ENCODE measurements at regions not wholly inside any gene's neighbourhood (a gene's known extent, or its start where the extent isn't known, plus 50 kb on each side); places are given as distances from the start of the nearest gene placed in this dataset.

DNA sequence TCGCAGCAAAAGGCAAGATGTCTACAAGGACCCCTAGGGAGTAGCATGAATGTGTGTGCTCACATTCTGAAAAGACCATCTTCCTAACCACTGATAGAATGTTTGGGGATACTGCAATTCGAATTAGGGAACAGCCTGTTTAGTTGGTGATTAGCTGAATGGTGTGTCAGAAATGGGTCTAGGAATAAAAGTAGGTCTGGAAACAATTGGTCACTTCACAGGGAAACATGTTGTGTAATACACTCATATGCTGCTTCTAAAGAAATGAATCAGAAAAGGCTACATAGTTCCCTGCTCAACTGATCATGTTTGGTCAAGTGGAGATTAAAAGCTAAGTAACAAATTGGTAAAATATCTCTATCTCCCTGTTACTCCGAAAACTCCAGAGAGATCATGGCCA is 2362.4 kb upstream of the TENM3 start:
- CTCF ChIA-PET = no interaction called here
- BruUV-seq (replicated peaks) = no TSS peak

DNA sequence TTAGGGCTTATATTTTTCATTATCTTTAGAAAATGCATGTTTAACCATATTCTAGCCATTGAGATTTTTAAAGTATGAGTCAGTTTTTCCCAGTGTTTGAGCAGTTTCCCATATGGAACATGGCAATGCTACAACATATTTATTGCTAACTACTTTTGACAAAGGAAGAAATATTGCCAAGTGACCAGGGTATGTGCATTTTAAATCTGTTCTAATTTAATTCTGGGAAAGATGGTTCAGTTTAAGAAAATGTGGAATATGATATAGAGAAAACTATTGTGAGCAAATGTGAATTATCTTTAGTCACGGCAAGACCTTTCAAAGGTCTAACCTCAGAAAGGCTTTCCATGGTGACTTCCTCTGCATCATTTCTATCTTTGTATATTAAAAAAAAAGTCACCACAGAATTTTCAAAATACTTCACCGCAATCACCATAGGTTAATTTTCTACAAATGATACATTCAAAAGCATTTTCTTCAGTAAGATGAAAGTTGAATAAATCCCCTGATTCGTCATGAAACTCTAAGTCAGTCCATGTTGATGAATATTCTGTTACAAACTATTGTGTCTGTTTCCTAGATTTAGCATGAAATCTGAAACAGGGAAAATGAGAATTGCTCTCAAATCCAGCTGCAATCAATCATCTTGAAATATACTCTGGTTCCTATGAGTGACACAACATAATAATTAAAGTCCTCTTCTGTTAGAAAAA is 2349.0 kb upstream of the TENM3 start:
- Histone ChIP-seq H3K4me1 (no peaks in the 10 kb centered on the region), H3K36me3 (ENCODE audit: control insufficient read depth, insufficient read depth, low read length) (no peaks in the 10 kb centered on the region), H3K9me3 (no peaks in the 10 kb centered on the region), H3K27me3 (replicated peaks; ENCODE audit: control insufficient read depth, insufficient read depth, low read length) (no peaks in the 10 kb centered on the region), H3K4me3 (ENCODE audit: low read depth, low read length) (no peak overlapping the region)
- Mint-ChIP-seq H3K4me1 (ENCODE audit: low read depth, unreplicated experiment) (no peaks in the 10 kb centered on the region), H3K27me3 (ENCODE audit: insufficient read depth, unreplicated experiment) (peaks cover 3% of the 10 kb centered on the region), H3K9me3 (ENCODE audit: unreplicated experiment) (no peaks in the 10 kb centered on the region), H3K4me3 (ENCODE audit: unreplicated experiment) (no peak overlapping the region), H3K36me3 (ENCODE audit: insufficient read depth, unreplicated experiment) (no peaks in the 10 kb centered on the region), H3K27ac (ENCODE audit: unreplicated experiment) (no peak overlapping the region)
- ChIA-PET CTCF (no interaction called here), POLR2A (no interaction called here)
- intact Hi-C loops (cut with micrococcal nuclease; ENCODE audit: unreplicated experiment) = no loop called here
- TF ChIP-seq, protein P1, sequence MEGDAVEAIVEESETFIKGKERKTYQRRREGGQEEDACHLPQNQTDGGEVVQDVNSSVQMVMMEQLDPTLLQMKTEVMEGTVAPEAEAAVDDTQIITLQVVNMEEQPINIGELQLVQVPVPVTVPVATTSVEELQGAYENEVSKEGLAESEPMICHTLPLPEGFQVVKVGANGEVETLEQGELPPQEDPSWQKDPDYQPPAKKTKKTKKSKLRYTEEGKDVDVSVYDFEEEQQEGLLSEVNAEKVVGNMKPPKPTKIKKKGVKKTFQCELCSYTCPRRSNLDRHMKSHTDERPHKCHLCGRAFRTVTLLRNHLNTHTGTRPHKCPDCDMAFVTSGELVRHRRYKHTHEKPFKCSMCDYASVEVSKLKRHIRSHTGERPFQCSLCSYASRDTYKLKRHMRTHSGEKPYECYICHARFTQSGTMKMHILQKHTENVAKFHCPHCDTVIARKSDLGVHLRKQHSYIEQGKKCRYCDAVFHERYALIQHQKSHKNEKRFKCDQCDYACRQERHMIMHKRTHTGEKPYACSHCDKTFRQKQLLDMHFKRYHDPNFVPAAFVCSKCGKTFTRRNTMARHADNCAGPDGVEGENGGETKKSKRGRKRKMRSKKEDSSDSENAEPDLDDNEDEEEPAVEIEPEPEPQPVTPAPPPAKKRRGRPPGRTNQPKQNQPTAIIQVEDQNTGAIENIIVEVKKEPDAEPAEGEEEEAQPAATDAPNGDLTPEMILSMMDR (IDR thresholded peaks at IDR 0.05; ENCODE audit: insufficient read depth in 1 of 2, low read depth in 1 of 2, low read length in 1 of 2, severe bottlenecking in 1 of 2, unreplicated experiment in 1 of 2) = no peak
- no peak for DNase-seq
- BruUV-seq (replicated peaks) = no TSS peak

More for the DNA sequence above, 2362.4 kb upstream of the TENM3 start:
- Histone ChIP-seq H3K36me3 (ENCODE audit: control insufficient read depth, insufficient read depth, low read length) (no peaks in the 10 kb centered on the region), H3K4me3 (ENCODE audit: low read depth, low read length) (no peak overlapping the region), H3K9me3 (no peaks in the 10 kb centered on the region), H3K27me3 (replicated peaks; ENCODE audit: control insufficient read depth, insufficient read depth, low read length) (no peaks in the 10 kb centered on the region), H3K4me1 (no peaks in the 10 kb centered on the region)
- POLR2A ChIA-PET = no interaction called here
- Mint-ChIP-seq H3K9me3 (ENCODE audit: unreplicated experiment) (no peaks in the 10 kb centered on the region), H3K27me3 (ENCODE audit: insufficient read depth, unreplicated experiment) (peaks cover 2% of the 10 kb centered on the region), H3K4me3 (ENCODE audit: unreplicated experiment) (no peak overlapping the region), H3K36me3 (ENCODE audit: insufficient read depth, unreplicated experiment) (no peaks in the 10 kb centered on the region), H3K27ac (ENCODE audit: unreplicated experiment) (no peak overlapping the region), H3K4me1 (ENCODE audit: low read depth, unreplicated experiment) (no peaks in the 10 kb centered on the region)
- intact Hi-C loops (cut with micrococcal nuclease; ENCODE audit: unreplicated experiment) = no loop called here
- TF ChIP-seq, protein P1 (IDR thresholded peaks at IDR 0.05; ENCODE audit: insufficient read depth in 1 of 2, low read depth in 1 of 2, low read length in 1 of 2, severe bottlenecking in 1 of 2, unreplicated experiment in 1 of 2) = no peak
- no peak for DNase-seq

DNA sequence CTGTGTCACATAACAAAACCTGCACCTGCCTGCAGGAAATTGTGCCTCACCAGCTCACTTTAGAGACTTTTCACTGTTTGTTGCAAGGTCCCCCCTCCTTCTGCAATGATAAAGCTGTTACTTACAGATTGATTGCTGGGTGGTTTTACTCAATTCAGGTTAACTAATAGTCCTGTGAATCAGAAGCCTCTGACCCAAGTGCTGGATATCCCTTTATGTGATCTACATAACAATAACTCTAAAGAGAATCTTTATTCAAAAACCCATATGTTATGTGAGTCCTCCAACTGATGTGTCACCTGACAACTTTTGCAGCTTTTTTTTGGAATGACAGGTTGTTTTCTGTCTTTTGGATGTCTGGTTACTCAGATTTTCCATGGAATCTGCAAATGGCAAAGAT is 2323.6 kb upstream of the TENM3 start:
- TF ChIP-seq, protein P1 (IDR thresholded peaks at IDR 0.05; ENCODE audit: insufficient read depth in 1 of 2, low read depth in 1 of 2, low read length in 1 of 2, severe bottlenecking in 1 of 2, unreplicated experiment in 1 of 2) = no peak
- Mint-ChIP-seq H3K4me1 (ENCODE audit: low read depth, unreplicated experiment) (no peaks in the 10 kb centered on the region), H3K27ac (ENCODE audit: unreplicated experiment) (no peak overlapping the region), H3K4me3 (ENCODE audit: unreplicated experiment) (no peak overlapping the region), H3K9me3 (ENCODE audit: unreplicated experiment) (no peaks in the 10 kb centered on the region), H3K36me3 (ENCODE audit: insufficient read depth, unreplicated experiment) (no peaks in the 10 kb centered on the region), H3K27me3 (ENCODE audit: insufficient read depth, unreplicated experiment) (peaks cover 3% of the 10 kb centered on the region)
- H3K36me3 ChIP-seq (ENCODE audit: control insufficient read depth, insufficient read depth, low read length) = no peaks in the 10 kb centered on the region
- CTCF ChIA-PET = no interaction called here
- H3K9me3 ChIP-seq = no peaks in the 10 kb centered on the region
- no peak overlapping the region for H3K4me3 ChIP-seq (ENCODE audit: low read depth, low read length)
- H3K4me1 ChIP-seq = no peaks in the 10 kb centered on the region
- no peaks in the 10 kb centered on the region for H3K27me3 ChIP-seq (replicated peaks; ENCODE audit: control insufficient read depth, insufficient read depth, low read length)
- POLR2A ChIA-PET = no interaction called here
- no TSS peak for BruUV-seq (replicated peaks)
- intact Hi-C loops (cut with micrococcal nuclease; ENCODE audit: unreplicated experiment) = no loop called here
- no peak for DNase-seq

Data from Caco-2 (cell line).